Kidney epithelial cell (primary cell): ENCODE measurements at regions not wholly inside any gene's neighbourhood (a gene's known extent, or its start where the extent isn't known, plus 50 kb on each side); places are given as distances from the start of the nearest gene placed in this dataset.

ENCODE experiments used
- DNase-seq: peaks from one replicate; pipeline ENCODE4 v3.0.0-alpha.2; 2010; ENCODE audit warnings: low read depth
- H3K27me3 ChIP-seq: 2 replicates; pipeline ENCODE4 v1.6.0; 2011; ENCODE audit warnings: low read length; ENCODE audit not compliant: control insufficient read depth, insufficient read depth
- H3K36me3 ChIP-seq: 2 replicates; pipeline ENCODE4 v1.5.1; 2011; ENCODE audit warnings: low read length; ENCODE audit not compliant: control insufficient read depth, insufficient read depth
- H3K4me3 ChIP-seq: 2 replicates; pipeline ENCODE4 v1.5.1; 2011; ENCODE audit warnings: low read depth, mild to moderate bottlenecking, control low read depth, low read length
- CTCF ChIP-seq: IDR thresholded peaks from 2 replicates; pipeline ENCODE4 v1.5.1; 2011; ENCODE audit warnings: mild to moderate bottlenecking, moderate library complexity, low read length, control low read depth, inconsistent platforms; ENCODE audit not compliant: insufficient read depth, poor library complexity, severe bottlenecking

- H3K4me3 ChIP-seq: no peak overlapping the region
- DNase-seq: no peak
Measured at GRCh38 chr22:48442663-48443062, 1385.0 kb downstream of the BRD1 start.

GRCh38 chr22:48441553-48441850 lies 1386.2 kb downstream of the BRD1 start:
- H3K27me3 ChIP-seq: no peaks in the 10 kb centered on the region
- H3K4me3 ChIP-seq: no peak overlapping the region
- TF ChIP-seq CTCF: no peak
- DNase-seq: no peak
- H3K36me3 ChIP-seq: no peaks in the 10 kb centered on the region

More at GRCh38 chr22:48442663-48443062, 1385.0 kb downstream of the BRD1 start:
- Histone ChIP-seq H3K27me3 (no peaks in the 10 kb centered on the region), H3K36me3 (no peaks in the 10 kb centered on the region)
- no peak for TF ChIP-seq CTCF

GRCh38 chr22:48440673-48441552 lies 1386.8 kb downstream of the BRD1 start:
- TF ChIP-seq CTCF: no peak
- Histone ChIP-seq H3K36me3 (no peaks in the 10 kb centered on the region), H3K27me3 (no peaks in the 10 kb centered on the region), H3K4me3 (no peak overlapping the region)
- no peak for DNase-seq

GRCh38 chr22:48440176-48440575 lies 1387.5 kb downstream of the BRD1 start:
- H3K4me3 ChIP-seq: no peak overlapping the region
- DNase-seq: no peak
- no peaks in the 10 kb centered on the region for H3K27me3 ChIP-seq
- no peaks in the 10 kb centered on the region for H3K36me3 ChIP-seq
- TF ChIP-seq CTCF: no peak

- no peak for TF ChIP-seq CTCF
- H3K4me3 ChIP-seq: no peak overlapping the region
- no peaks in the 10 kb centered on the region for H3K27me3 ChIP-seq
- H3K36me3 ChIP-seq: no peaks in the 10 kb centered on the region
- no peak for DNase-seq
Measured at GRCh38 chr22:48439560-48440135, 1388.0 kb downstream of the BRD1 start.
